ENCODE measurements at regions not wholly inside any gene's neighbourhood (a gene's known extent, or its start where the extent isn't known, plus 50 kb on each side); places are given as distances from the start of the nearest gene placed in this dataset.

DNA sequence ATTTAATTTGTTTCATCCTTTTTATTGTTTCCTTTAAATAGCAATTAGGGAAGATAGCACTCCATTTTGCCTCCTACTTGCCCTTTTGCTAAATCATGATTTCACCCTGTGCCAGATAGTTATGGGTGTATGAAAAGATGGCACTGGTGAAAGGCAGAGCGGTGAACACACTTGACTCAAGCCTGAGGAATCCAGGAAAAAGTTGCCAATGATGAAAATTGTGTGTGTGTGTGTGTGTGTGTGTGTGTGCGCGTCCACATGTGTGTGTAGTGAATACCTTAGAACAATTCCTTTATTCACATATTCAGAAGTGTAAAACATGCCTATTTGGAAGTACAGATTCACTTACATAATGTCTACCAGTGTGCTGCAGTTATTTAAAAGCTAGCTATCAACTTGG lies 123.8 kb downstream of the PTCSC3 start:
- TF ChIP-seq, protein P1, sequence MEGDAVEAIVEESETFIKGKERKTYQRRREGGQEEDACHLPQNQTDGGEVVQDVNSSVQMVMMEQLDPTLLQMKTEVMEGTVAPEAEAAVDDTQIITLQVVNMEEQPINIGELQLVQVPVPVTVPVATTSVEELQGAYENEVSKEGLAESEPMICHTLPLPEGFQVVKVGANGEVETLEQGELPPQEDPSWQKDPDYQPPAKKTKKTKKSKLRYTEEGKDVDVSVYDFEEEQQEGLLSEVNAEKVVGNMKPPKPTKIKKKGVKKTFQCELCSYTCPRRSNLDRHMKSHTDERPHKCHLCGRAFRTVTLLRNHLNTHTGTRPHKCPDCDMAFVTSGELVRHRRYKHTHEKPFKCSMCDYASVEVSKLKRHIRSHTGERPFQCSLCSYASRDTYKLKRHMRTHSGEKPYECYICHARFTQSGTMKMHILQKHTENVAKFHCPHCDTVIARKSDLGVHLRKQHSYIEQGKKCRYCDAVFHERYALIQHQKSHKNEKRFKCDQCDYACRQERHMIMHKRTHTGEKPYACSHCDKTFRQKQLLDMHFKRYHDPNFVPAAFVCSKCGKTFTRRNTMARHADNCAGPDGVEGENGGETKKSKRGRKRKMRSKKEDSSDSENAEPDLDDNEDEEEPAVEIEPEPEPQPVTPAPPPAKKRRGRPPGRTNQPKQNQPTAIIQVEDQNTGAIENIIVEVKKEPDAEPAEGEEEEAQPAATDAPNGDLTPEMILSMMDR (IDR thresholded peaks at IDR 0.05) = no peak
- TF ChIP-seq ZFX (IDR thresholded peaks at IDR 0.05; ENCODE audit: borderline replicate concordance) = no peak

All from 22Rv1 (cell line).